ENCODE measurements at regions not wholly inside any gene's neighbourhood (a gene's known extent, or its start where the extent isn't known, plus 50 kb on each side); places are given as distances from the start of the nearest gene placed in this dataset.

GRCh38 chr7:156102267-156102666, 290.0 kb upstream of the SHH start:
- no peaks in the 10 kb centered on the region for H3K36me3 Mint-ChIP-seq (ENCODE audit: low read depth)
- H3K4me3 ChIP-seq, result no peak overlapping the region
- peaks cover 5% of the 10 kb centered on the region; the same call in 1 of the 3 replicates for H3K4me1 Mint-ChIP-seq
- H3K9me2 ChIP-seq (ENCODE audit: insufficient read depth), result no peaks in the 10 kb centered on the region
- H3K79me2 ChIP-seq (replicated peaks; ENCODE audit: insufficient read depth), result no peaks in the 10 kb centered on the region
- H3K4me2 ChIP-seq, result no peak overlapping the region
- H4K20me1 ChIP-seq (replicated peaks; ENCODE audit: insufficient read depth), result no peaks in the 10 kb centered on the region
- no peak overlapping the region for H3K4me3 Mint-ChIP-seq
- H2AFZ ChIP-seq, result no peak overlapping the region
- no peaks in the 10 kb centered on the region for H3F3A ChIP-seq (replicated peaks; ENCODE audit: low read depth)
- H3K36me3 ChIP-seq (ENCODE audit: insufficient read depth), result no peaks in the 10 kb centered on the region
- H3K27ac ChIP-seq (ENCODE audit: low read depth), result no peak overlapping the region
- no peak overlapping the region for H3K27ac Mint-ChIP-seq
- ATAC-seq (no peak), DNase-seq (ENCODE audit: low spot score) (no peak)
- no peaks in the 10 kb centered on the region for H3K9me3 Mint-ChIP-seq
- H3K4me1 ChIP-seq (ENCODE audit: insufficient read depth), result no peaks in the 10 kb centered on the region
- TF ChIP-seq, protein P1, sequence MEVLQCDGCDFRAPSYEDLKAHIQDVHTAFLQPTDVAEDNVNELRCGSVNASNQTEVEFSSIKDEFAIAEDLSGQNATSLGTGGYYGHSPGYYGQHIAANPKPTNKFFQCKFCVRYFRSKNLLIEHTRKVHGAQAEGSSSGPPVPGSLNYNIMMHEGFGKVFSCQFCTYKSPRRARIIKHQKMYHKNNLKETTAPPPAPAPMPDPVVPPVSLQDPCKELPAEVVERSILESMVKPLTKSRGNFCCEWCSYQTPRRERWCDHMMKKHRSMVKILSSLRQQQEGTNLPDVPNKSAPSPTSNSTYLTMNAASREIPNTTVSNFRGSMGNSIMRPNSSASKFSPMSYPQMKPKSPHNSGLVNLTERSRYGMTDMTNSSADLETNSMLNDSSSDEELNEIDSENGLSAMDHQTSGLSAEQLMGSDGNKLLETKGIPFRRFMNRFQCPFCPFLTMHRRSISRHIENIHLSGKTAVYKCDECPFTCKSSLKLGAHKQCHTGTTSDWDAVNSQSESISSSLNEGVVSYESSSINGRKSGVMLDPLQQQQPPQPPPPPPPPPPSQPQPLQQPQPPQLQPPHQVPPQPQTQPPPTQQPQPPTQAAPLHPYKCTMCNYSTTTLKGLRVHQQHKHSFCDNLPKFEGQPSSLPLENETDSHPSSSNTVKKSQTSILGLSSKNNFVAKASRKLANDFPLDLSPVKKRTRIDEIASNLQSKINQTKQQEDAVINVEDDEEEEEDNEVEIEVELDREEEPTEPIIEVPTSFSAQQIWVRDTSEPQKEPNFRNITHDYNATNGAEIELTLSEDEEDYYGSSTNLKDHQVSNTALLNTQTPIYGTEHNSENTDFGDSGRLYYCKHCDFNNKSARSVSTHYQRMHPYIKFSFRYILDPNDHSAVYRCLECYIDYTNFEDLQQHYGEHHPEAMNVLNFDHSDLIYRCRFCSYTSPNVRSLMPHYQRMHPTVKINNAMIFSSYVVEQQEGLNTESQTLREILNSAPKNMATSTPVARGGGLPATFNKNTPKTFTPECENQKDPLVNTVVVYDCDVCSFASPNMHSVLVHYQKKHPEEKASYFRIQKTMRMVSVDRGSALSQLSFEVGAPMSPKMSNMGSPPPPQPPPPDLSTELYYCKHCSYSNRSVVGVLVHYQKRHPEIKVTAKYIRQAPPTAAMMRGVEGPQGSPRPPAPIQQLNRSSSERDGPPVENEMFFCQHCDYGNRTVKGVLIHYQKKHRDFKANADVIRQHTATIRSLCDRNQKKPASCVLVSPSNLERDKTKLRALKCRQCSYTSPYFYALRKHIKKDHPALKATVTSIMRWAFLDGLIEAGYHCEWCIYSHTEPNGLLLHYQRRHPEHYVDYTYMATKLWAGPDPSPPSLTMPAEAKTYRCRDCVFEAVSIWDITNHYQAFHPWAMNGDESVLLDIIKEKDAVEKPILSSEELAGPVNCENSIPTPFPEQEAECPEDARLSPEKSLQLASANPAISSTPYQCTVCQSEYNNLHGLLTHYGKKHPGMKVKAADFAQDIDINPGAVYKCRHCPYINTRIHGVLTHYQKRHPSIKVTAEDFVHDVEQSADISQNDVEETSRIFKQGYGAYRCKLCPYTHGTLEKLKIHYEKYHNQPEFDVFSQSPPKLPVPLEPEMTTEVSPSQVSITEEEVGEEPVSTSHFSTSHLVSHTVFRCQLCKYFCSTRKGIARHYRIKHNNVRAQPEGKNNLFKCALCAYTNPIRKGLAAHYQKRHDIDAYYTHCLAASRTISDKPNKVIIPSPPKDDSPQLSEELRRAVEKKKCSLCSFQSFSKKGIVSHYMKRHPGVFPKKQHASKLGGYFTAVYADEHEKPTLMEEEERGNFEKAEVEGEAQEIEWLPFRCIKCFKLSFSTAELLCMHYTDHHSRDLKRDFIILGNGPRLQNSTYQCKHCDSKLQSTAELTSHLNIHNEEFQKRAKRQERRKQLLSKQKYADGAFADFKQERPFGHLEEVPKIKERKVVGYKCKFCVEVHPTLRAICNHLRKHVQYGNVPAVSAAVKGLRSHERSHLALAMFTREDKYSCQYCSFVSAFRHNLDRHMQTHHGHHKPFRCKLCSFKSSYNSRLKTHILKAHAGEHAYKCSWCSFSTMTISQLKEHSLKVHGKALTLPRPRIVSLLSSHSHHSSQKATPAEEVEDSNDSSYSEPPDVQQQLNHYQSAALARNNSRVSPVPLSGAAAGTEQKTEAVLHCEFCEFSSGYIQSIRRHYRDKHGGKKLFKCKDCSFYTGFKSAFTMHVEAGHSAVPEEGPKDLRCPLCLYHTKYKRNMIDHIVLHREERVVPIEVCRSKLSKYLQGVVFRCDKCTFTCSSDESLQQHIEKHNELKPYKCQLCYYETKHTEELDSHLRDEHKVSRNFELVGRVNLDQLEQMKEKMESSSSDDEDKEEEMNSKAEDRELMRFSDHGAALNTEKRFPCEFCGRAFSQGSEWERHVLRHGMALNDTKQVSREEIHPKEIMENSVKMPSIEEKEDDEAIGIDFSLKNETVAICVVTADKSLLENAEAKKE (CRISPR knock-in tag; IDR thresholded peaks at IDR 0.05), result no peak
- no peak for TF ChIP-seq STAT1 (IDR thresholded peaks at IDR 0.05; ENCODE audit: unreplicated experiment)
- no peak for TF ChIP-seq POLR2AphosphoS5 (IDR thresholded peaks at IDR 0.05; ENCODE audit: low read depth)
- no peak for TF ChIP-seq EZH2phosphoT487 (IDR thresholded peaks at IDR 0.05; ENCODE audit: unreplicated experiment)
- TF ChIP-seq NANOG (IDR thresholded peaks at IDR 0.05; ENCODE audit: borderline replicate concordance), result no peak
- no peak for TF ChIP-seq EZH2 (IDR thresholded peaks at IDR 0.05; ENCODE audit: low read depth, unreplicated experiment)
- TF ChIP-seq JUNB (IDR thresholded peaks at IDR 0.05; ENCODE audit: unreplicated experiment), result no peak
- TF ChIP-seq CREB1 (CRISPR knock-in tag; IDR thresholded peaks at IDR 0.05; ENCODE audit: low read depth), result no peak
- no peak for TF ChIP-seq ZNF331 (CRISPR knock-in tag; IDR thresholded peaks at IDR 0.05; ENCODE audit: low read depth)
- TF ChIP-seq, protein P2, sequence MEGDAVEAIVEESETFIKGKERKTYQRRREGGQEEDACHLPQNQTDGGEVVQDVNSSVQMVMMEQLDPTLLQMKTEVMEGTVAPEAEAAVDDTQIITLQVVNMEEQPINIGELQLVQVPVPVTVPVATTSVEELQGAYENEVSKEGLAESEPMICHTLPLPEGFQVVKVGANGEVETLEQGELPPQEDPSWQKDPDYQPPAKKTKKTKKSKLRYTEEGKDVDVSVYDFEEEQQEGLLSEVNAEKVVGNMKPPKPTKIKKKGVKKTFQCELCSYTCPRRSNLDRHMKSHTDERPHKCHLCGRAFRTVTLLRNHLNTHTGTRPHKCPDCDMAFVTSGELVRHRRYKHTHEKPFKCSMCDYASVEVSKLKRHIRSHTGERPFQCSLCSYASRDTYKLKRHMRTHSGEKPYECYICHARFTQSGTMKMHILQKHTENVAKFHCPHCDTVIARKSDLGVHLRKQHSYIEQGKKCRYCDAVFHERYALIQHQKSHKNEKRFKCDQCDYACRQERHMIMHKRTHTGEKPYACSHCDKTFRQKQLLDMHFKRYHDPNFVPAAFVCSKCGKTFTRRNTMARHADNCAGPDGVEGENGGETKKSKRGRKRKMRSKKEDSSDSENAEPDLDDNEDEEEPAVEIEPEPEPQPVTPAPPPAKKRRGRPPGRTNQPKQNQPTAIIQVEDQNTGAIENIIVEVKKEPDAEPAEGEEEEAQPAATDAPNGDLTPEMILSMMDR (conservative IDR thresholded peaks at IDR 0.05; ENCODE audit: low read depth in 2 of 2), result no peak
- no peak for TF ChIP-seq REST (IDR thresholded peaks at IDR 0.05; ENCODE audit: unreplicated experiment)
- no peak for TF ChIP-seq ZNF114 (CRISPR knock-in tag; IDR thresholded peaks at IDR 0.05)
- no peak for TF ChIP-seq ETS1 (IDR thresholded peaks at IDR 0.05)
- H3K27me3 ChIP-seq (ENCODE audit: insufficient read depth), result no peaks in the 10 kb centered on the region
- peaks cover 7% of the 10 kb centered on the region for H3K27me3 Mint-ChIP-seq (ENCODE audit: insufficient read depth, low read depth, poor library complexity)

Data from GM23338 (cell line).